GM19328 (cell line): ENCODE measurements at regions not wholly inside any gene's neighbourhood (a gene's known extent, or its start where the extent isn't known, plus 50 kb on each side); places are given as distances from the start of the nearest gene placed in this dataset.

Experiments used
- ATAC-seq: cut with Tn5 transposase; IDR thresholded peaks from one replicate; pipeline ENCODE4 v1.9.1; 2021; ENCODE audit warnings: mild to moderate bottlenecking, moderate library complexity; ENCODE audit not compliant: unreplicated experiment

DNA sequence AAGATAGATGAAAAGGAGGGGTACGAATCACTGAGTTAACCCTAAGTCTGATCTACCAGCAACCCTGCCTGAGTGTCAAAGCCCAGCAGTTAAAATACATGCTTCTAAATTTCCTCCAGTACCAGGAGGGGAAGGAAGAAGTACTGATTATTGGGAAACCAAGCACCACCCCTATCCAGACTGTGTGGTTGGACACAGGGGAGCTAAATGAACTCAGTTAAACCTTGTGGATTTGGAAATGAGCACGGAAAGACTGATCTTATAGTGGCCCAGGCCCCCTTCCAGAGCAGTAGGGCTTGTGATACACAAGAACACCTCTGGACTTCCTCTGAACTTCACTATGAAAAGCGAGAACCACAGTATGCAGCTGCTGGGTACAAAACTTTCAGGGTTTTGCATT lies 585.6 kb downstream of the MAFB start:
- ATAC-seq = no peak

DNA sequence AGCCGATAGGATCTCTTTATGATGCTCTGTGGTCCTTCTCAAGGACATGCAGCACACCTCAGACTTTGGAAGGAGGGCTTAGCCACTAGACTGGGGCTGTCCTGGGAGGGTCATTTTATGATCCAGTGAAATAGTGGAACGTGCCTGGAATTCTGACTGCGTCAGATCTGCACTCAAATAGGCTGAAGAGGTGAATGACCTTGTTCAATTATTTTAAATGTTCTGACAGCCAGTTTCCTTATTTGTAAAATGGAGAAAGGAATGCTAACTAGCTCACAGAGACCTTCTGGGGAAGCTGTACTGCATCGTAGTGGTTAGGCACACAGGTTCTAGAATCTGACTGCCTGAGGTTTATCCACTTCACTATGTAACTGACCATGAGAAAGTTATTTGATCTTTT lies 587.5 kb downstream of the MAFB start:
- ATAC-seq = no peak

DNA sequence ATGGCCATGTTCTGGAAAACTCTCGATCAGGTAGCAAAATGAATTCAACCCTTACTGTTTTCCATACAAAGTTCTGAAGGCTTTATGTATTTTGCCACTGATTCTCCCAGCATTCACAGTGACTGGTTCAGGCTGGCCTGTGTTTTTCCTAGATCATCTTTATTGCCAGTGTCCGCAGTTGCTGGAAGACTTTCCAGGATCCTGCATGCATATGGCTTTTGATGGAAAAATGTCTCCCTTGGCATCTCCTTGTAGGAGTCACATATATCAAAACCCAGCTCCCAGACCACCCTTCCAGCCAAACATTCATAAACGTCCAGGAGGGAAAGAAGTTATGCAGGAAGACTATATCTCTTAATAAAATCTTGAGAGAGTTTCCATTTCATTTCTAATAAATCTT lies 588.8 kb downstream of the MAFB start:
- ATAC-seq = no peak

DNA sequence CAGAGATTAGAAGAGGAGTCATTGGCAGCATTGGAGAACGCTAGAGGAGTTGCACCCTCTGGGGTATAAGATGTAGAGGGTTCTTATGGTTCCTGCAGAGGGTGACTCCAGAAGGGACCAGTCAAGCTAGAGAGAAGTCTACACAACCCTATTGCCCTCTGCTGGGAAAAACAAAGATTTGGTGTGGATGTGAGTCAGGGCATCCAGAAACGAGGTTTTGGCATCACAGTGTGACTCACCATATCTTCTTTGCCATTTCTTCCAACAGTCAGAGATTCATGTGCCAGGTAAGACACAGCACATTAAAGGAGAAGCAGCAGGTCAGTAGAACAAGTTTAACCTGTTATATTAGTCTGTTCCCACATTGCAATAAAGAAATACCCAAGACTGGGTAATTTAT lies 598.8 kb downstream of the MAFB start:
- no peak for ATAC-seq

DNA sequence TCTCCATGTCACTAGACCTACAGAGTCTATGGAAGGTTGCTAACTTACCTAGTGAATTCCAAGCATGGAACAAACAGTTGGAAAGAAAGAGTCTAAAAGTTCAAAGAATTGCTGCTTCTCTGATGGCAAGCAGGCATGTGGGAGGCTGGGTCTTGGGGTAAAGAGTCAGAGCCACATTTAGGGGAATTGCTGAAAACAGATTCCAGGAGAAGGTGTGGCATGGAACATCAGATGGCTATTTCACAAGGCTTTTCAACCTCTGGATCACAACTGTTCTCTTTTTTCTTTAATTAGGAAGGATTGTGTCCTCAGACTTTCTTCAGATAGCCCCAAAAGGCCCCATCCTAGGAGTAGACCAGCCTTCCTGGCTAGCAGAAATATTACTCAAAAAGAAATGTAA lies 601.5 kb downstream of the MAFB start:
- no peak for ATAC-seq

DNA sequence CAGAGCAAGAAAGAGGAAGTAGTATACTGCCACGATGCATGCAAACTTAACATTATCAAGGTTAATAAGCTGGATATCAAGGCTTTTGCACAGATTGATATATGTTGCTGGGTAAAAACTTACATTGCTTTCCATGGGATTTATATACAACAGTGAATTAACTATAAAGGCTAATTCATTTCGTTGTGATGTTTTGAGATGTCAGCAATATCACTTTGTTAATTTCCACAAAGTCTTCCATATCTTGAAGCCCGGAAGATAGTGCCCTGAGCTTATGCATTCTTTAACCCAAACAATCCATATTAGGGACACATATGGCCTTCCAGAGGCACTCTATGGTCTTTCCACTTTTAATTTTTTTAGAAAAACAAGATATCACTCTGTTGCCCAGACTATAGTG lies 603.5 kb downstream of the MAFB start:
- ATAC-seq = no peak

DNA sequence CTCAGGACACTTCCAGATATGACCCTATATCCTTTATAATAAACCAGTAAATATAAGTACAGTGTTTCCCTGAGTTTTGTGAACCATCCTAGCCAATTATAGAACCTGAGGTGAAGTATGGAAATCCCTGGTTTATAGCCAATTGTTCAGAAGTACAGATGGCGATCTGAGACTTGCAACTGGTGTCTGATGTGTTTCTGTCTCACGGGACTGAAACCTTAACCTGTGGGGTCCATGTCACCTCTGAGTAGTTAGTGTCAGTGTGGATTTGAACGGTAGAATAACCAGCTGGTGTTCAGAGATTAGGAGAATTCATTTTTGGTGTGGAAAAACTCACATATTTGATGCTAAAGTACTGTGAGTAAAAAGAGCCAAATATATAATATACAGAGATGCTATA lies 606.6 kb downstream of the MAFB start:
- no peak for ATAC-seq

DNA sequence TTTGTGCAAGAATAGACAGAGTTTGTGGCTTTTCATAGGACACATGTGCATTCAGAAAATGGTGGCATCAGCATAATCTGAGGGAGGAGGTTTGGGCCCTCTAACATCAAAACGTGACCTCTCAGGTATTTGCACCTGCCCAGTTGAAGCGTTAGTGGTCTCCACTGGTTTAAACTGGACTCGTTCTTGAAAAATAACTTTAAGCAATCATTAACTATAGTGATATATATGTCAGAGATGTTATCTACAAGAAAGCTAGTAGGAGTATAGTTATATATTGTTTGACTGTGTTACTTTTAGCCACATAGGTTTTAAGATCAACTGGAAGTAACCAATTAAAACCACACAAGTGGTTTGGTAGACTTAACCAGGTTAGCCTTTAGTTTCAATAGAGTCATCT lies 607.4 kb downstream of the MAFB start:
- no peak for ATAC-seq

DNA sequence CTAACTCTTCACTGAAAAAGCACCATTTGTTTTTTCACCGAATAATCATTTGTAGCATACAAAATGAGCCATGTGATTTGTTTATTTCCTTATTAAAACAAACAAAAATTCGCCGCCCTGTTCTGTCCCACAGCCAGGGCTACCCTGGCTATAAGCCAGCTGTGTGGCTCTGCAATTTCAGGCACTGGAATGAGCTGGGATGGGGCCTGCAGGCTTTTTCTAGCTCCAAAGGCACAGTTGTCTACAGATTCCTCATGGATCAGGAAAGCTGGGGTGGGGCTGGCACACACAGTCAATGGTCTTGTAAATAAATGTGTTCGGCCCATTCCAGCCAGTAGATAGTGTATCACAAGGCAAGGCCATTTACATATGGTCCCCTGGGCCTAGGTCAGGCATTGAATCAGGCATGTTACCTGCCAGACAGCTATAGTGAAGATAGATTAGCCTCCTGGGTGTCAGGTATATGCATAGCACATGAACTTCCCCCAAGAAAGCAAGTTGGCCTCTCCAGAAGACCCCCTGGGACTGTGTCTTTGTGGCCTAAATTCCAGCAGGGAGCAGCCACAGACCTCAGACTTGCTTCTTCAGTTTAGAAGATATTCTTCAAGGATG lies 608.9 kb downstream of the MAFB start:
- no peak for ATAC-seq

DNA sequence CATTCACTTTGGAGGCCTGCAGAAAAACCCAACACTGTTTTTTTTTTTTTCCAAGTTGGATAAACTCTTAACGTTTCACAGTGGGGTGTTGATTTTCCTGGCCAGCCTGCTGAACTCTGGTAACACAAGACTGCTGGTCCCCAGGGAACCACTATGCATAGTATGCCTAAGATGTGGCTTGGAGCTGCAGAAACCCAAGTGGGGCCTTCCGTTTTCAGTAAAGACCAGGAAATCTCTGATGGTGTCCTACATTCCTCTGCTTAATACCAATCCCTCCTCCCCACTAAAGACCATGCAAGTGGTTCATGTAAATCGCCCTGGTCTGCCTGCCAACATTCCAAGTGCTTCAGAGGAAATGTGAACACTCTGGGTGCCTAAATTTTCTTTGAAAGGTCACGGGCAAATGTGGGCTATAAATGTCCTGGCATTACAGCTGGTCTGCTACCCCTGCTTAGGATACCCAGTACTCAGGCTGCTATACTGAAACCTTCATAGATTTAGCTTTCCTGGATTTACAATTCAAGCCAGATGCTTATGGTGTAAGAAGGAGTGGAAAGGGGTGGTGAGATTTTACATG lies 615.4 kb downstream of the MAFB start:
- ATAC-seq = no peak

DNA sequence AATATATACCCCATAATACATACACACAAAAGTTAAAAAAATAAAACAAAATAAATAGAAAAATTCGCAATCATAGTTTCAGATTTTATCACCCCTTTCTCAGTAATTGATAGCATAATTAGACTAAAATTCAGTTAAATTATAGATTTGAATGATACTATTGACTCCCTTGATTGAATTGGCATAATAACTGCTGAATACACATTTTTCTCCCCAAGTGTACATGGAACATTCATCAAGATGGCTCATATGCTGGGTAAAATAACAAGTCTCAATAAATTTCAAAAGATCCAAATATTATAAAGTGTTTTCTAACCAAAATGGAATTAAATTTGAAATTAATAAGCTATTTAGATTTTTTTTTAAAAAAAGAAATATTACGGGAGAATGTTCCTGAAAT lies 616.1 kb downstream of the MAFB start:
- no peak for ATAC-seq

DNA sequence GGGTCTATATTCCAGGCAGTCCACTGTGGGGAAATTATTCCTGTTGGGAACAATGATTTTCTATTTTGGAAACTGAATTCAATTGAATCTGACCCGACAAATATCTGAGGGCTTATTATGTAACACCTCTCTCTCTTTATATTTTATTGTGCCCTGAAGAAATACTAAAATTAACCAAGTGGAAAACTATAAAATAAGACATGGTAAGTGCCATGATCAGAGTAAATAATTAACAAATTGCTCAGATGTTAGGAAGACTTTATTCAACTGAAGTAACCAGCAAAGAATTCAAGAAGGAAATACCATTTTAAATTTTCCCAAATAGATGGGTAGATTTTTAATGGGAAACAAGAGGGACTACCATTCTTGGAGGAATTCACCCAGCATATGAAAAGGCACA lies 632.9 kb downstream of the MAFB start:
- ATAC-seq = no peak

DNA sequence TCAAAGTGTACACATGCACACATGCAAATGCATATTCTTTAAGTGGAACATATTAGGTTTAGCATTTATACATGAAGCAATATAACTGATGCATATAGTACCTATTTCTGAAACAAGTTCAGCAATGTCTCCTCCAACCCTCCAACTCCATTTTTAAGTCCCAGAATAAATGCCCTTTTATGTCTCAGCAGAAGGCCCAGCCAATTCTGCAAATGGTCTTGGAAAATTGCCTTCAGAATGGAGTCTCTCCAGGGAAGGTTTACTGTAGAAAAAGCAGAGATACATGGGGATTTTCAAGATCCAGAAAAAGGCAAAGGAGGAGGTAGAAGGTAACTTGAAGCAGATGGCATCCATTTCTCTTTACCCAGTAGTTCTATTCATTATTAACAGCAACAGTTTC lies 633.3 kb downstream of the MAFB start:
- no peak for ATAC-seq

DNA sequence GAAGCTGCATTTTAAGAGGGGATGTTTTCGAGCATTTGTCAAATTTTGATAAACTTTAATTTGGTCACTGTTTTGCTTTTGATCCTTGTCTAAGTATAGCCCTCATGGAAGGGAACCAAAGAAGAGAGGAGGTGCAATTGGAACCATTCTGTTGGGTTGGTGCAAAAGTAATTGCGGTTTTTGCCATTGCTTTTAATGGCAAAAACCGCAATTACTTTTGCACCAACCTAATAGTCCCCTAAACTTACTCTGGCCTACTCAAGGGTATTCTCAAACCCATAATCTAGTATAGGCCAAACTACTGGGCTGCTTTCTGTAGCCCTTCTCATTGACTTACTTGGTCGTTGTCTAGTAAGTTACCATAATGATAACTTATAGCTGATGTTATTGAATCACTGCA lies 634.7 kb downstream of the MAFB start:
- no peak for ATAC-seq

DNA sequence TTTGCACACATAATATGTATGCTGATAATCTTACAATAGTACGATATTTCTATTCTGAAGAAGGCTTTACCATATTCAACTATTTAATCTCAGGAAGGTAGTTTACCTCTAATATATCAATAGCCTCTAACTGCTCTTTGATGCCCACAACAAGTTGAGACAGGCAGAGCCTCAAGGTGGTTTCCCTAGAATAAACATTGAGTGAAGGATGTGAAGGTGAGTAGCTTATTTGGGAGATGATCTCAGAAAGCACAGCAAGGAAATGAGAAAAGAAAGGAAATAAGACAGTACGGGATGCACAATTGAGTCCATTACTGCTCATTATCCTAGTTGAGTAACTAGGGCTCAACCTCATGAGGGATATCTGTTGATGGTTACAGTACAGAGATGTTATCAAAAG lies 638.4 kb downstream of the MAFB start:
- no peak for ATAC-seq

DNA sequence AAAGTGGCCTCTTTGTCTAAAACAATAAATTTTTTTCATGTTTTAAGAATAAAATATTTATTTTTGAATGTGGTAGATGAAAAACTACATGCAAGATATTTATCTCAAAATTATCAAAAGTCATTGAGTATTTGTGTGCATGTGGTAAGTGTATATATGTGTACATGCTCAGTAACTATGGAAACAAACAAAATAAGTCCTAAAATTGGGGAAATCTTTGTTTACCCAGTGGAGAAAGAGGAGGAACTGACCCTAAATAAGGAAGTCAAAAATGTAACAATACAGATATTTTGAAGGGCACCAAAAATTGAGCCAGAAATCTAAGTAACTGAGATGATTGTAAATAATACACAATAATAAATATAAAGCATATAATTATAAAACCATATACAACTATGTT lies 639.2 kb downstream of the MAFB start:
- no peak for ATAC-seq

DNA sequence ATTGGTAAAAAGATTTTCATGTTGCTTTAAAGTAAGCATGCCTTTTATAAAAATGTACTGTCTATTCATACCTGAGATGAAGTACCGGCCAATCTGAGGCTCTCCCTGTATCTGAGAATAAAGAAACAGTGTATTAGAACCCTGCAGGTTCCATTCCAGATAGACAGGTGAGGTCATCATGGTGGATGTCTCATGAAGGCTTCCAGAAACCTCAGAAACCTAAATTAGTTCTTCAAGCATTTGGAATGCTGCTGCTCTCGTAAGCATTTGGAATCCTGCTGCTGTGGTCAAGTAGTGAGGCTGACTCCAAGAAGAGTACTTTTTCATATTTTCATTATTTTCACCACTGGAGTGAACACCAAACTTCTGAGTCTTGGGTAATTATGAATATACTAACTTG lies 642.3 kb downstream of the MAFB start:
- ATAC-seq = no peak

DNA sequence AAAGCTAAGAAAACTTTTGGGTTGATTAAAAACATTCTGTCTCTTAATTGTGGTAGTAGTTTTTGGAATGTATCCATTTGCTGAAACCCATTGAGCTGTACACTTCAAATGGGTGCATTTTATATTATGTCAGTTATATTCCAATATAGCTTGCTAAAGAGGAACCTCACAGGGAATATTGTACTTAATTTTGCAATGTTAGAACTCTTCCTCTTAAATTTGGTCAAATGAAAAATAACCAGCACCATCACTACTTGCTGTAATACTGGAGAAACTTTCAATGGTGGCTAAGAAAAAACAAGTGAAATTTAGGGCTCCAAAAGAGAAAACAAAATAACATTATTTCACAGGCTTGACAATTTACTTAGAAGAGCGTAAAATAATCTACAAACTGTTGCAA lies 651.5 kb downstream of the MAFB start:
- ATAC-seq = no peak

DNA sequence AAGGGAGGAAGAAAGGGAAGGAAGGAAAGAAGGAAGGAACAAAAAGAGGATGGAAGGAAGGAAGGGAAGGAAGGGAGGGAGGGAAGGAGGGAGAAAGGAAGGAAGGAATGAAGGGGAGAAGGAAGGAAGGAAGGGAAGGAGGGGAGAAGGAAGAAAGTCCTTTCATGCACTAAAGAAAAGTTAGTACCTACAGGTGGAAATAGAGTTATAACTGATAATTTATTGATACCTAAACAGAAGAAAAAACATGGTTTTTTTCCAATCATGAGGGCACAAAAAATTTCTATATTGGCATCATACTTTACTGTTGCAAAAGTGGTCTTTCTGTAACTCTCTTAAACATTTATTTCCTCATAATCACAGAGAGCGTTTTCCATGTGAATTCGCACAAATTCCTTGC lies 659.4 kb downstream of the MAFB start:
- ATAC-seq = no peak

DNA sequence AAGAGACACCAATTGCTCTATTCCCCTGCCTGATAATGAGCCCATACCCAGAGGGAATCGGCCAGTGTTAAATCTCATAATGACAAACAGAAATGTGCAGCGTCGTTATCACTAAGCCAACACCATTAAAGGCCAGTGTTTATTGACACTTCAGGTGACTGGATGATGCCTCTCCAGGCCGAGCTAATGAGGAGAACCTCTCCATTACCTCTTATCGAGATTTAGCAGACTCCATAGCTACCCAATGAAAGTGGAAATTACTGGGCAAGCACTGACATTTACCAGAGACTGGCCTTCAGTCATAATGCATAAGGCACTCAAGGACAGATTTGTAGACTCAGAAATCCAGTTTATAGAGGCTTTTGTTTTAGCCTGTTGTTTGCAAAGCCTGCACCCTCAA lies 669.5 kb downstream of the MAFB start:
- no peak for ATAC-seq

DNA sequence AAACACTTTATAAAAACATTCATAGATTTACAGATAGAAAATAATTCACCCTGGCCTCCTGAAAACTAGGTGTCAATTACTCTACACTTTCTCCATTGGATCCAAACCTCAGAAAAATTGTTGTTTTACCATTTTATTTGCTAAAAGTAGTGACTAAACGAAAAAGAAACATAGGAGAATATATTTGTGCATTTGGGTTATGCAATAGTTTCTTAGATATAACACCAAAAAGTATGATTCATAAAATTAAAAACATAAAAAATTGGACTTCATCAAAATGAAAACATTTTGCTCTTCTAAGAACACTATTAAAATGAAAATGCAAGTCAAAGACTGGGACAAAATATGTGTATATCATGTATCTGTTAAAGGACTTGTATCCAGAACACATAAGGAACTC lies 671.3 kb downstream of the MAFB start:
- ATAC-seq = no peak

DNA sequence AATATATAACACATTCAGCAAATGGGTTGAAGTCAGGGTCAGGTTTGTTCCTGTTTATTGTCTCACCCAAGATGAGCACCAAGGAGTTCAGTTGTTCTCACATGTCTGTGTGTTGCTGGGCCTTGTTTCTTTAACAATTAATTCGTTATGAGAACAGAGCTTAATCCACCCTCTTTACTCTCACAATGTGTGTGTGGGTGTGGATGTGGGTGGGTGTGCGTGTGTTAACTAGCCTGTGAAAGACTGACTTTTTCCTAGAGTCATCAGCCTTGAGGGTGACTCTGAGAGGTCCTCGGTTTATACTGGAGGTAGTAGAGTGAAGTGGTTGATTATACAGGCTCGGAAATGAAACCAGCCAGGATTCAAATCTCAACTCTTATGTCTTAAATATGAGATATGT lies 672.1 kb downstream of the MAFB start:
- ATAC-seq = no peak

DNA sequence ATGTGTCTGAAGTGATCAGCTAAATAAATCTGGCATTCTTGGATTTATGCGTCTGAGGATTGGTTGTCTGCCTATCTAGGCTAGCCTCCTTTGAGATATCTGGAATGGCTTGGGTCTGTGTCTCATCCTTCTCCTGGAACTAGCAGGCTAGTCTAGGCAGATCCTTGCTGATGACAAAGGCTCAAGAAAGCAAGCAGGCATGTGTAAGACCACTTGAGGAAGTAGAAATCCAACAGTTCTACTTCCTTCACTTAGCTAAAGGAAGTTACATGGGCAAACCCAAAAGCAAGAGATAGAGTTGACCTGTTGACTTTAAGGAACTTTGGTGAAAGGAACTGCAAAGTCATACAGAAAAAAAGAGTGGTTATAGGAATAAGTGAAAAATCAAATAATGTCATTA lies 672.6 kb downstream of the MAFB start:
- no peak for ATAC-seq
